Activated CD4-positive, alpha-beta T cell treated with anti-CD3 and anti-CD28 coated beads, Interleukin-2, Interleukin-4, amounts not matched to agents 100 ng/mL and 50 ng/mL, durations not matched to agents 16 hours and 8 hours (primary cell): ENCODE measurements at regions not wholly inside any gene's neighbourhood (a gene's known extent, or its start where the extent isn't known, plus 50 kb on each side); places are given as distances from the start of the nearest gene placed in this dataset.

Source experiments
- DNase-seq: peaks from one replicate; pipeline ENCODE4 v3.0.0-alpha.2; 2020; ENCODE audit warnings: low spot score

DNA sequence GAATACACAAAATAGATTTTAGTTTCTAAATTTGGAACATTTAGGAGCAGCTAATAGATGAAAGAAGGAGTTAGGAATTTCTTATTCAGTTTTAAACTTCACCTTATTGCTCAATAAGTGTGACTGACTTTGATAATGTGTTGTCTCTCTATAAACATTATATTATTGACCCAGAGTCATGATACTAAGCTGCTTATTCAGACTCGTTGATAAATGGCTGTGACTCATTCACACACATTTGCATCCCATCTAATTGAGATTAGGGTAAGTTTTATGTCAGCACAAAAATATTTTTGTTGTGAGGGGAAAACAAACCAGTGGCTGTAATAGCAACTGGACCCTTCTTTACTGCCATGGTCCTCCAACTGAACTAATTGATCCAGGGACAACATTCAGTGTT is 137.6 kb downstream of the GOLIM4 start:
- DNase-seq, result no peak

GRCh38 chr3:167952969-167953368 is 142.8 kb downstream of the GOLIM4 start:
- DNase-seq, result no peak

GRCh38 chr3:167950212-167950611 is 145.5 kb downstream of the GOLIM4 start:
- no peak for DNase-seq

DNA sequence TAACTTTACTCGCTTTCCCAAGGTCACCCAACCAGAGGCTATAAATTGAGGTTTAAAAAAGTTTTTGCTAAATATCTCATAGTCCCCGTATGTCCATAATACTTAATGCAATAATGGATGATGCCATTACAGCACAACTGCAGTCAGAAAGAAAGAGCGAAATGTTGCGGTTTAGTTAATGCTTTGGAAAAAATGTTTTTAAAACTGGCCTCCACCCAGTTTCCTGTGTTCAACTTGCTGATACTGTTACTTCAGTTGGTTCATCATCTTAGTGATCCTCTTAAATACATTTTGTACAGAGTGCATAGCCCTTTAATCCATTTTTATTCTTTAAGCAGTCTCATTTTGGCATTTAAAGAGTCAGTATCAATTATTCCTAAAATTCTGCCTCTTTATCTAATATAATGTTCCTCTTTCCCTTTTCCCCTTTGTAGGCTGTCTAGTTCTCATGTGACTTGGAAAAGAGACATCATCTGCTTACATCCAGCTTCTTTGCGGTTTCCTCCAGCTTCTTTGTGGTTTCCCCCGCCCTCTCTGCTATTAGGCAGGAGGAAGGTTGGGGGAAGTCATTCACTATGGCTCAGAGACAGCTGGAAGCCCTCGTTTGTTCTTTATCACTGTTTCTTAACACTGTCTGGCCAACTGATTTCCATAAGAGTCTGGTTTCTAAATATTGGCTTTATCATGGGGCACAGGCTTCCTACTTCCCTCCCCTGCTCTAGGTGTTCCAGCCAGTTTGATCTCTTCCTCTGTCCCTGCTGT is 154.3 kb downstream of the GOLIM4 start:
- DNase-seq, result no peak

- peak; percentile 1 for DNase-seq
These were observed 155.5 kb downstream of the GOLIM4 start for GRCh38 chr3:167940241-167940640.

- no peak for DNase-seq
These were observed 157.2 kb downstream of the GOLIM4 start for GRCh38 chr3:167938516-167938915.

DNA sequence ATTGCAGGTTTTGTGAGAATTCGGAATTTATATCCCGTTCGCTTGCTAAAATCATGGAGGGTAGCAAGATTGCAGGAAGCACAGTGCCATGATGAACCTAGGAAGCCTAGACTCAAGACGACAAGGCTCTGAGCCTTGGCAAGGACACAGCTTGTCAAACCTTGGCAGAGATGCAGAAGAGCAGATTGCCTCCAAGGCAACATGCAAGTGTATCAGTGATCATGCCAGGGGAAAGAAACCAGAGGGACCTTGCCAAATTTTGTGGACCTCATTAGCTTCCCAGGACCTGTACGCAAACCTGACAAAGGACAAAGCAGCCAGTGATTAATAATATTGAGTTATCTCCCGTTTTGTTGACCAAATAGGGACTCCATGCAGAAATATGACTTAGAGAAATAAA is 159.7 kb downstream of the GOLIM4 start:
- no peak for DNase-seq

DNA sequence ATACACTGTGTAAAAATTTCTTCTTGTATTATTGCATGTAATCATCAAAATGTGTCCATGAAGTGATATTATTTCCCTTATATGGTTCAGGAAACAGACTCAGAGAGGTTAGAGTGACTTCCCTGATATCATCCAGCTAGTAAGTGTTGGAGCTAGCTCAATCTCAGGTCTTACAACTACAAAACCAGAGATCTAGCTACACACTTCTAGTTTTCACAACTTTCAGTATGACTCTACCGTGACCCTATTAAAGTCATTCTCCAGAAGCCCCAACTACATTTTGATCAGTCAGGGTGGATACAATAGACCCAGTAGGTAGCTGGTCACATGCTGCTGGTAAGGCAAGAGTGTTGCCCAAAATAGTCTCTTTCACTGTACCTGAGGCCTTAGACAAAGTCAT is 165.3 kb downstream of the GOLIM4 start:
- DNase-seq, result peak; percentile 1

- DNase-seq, result no peak
These were observed 165.8 kb downstream of the GOLIM4 start for GRCh38 chr3:167929968-167930367.

- no peak for DNase-seq
These were observed 167.3 kb downstream of the GOLIM4 start for GRCh38 chr3:167928381-167928780.

DNA sequence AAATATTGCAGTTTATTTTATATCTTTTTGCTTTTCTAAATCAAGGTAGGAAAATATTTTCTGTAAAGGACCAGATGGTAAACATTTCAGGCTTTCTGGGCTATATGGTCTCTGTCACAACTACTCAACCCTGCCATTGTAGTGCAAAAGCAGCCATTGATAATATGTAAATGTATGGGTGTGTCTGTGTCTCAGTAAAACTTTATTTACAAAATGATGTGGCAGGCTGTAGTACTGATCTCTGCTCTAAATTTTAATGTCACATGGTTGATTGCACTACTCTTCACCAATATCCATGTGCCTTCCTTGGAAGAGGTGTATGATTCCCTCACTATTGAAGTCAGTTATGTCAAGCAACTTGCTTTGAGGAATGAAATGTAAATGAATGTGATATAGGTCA is 175.0 kb downstream of the GOLIM4 start:
- no peak for DNase-seq

- DNase-seq, result no peak
These were observed 176.1 kb downstream of the GOLIM4 start for GRCh38 chr3:167919590-167919989.

GRCh38 chr3:167918686-167919085 is 177.0 kb downstream of the GOLIM4 start:
- DNase-seq, result no peak

- DNase-seq, result no peak
These were observed 177.6 kb downstream of the GOLIM4 start for GRCh38 chr3:167918008-167918596.

- no peak for DNase-seq
These were observed 177.8 kb downstream of the SERPINI1 start for GRCh38 chr3:167913219-167913835.

DNA sequence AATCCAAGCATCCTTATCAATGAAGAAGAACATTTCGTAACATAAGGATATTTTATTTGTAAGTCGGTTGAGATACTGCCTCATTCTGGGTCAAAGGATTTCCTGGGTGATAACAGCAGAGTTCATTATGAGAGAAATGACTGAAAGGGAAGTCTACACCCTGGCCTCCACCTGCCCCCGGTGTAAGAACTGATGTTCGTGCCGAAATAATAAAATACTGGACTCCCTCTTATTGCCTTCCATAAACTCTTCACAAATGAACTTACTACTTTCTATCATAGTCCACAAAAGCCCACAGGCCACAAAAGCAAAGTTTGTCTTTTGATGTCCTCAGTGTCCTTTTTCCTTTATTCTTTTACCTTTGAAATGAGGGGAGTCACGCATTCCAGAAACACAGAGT is 174.4 kb downstream of the SERPINI1 start:
- no peak for DNase-seq

- no peak for DNase-seq
These were observed 174.0 kb downstream of the SERPINI1 start for GRCh38 chr3:167909504-167909896.

- DNase-seq, result no peak
These were observed 173.4 kb downstream of the SERPINI1 start for GRCh38 chr3:167908746-167909503.

DNA sequence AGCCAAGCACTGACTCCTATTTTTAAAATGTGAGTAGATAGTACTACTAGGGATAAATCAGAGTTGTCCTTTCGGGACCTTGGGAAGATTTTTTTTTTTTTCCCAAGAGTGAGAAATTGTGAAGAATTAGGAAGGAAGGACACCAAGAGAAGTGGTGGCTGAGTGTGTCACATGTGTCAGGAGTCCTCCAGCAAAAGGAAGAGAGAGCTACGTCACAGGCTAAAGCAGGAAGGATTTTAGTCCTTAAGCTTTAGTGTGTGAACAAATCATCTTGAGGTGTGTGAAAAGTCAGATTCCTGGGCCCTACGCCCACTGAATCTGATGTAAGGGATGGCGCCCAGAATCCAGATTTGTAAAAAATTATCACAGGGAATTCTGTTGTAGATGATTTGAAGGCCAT is 172.7 kb downstream of the SERPINI1 start:
- DNase-seq, result no peak

GRCh38 chr3:167901138-167901537 is 165.6 kb downstream of the SERPINI1 start:
- DNase-seq, result no peak

- DNase-seq, result no peak
These were observed 163.6 kb downstream of the SERPINI1 start for GRCh38 chr3:167899093-167899492.

DNA sequence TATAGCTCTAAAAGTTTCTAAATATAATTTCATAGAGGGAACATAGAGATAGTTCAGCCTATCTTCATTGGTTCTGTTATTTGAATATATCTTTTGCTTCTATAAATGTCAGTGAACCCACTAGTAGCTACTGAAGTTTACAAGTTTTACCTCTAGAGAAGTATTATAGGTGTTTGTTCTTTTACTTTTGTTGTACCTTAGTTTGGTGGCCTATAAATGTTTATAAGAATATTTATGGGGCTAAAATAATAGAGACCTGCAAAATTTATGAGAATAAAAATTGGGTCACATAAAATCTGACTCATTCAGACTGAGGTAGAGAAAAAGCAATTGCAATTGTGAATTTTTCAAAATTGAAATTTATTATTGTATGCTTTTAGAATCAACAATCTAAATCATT is 162.6 kb downstream of the SERPINI1 start:
- DNase-seq, result no peak

DNA sequence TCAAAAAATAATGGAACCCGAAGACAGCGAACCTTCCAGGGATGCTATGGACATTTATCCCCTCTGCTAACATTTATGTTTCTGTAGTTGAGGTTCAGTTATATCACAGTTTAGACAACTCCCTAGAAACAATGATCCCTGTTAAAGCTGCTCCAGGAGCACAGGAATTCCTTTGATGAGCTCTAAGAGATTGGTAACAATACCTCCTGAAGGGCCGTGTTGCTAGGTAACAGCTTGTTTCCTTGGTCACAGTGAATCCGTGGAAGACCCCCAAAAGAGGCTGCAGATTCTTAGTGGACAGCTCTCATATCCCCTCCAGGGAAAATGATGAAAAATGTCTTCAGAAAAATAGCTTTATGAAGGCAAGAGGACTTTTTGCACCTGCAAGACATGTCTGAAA is 160.2 kb downstream of the SERPINI1 start:
- DNase-seq, result no peak
